HUES64 (cell line): ENCODE measurements at regions not wholly inside any gene's neighbourhood (a gene's known extent, or its start where the extent isn't known, plus 50 kb on each side); places are given as distances from the start of the nearest gene placed in this dataset.
"Not testable (repeated sequence)": the region's sequence is repeated elsewhere in the genome, so short reads cannot be mapped to it uniquely, and the experiment has no call there.

Experiments used
- H3K27ac ChIP-seq: 2 replicates; pipeline ENCODE4 v1.7.0; 2013; ENCODE audit warnings: low read depth, low read length, inconsistent platforms
- H3K27me3 ChIP-seq: 2 replicates; pipeline ENCODE4 v1.6.1; 2013; ENCODE audit warnings: mild to moderate bottlenecking, low read length; ENCODE audit not compliant: insufficient read depth
- H3K36me3 ChIP-seq: 2 replicates; pipeline ENCODE4 v1.6.1; 2013; ENCODE audit warnings: mild to moderate bottlenecking, low read length; ENCODE audit not compliant: insufficient read depth
- H3K4me1 ChIP-seq: 2 replicates; pipeline ENCODE4 v1.6.1; 2013; ENCODE audit warnings: mild to moderate bottlenecking, low read length, moderate library complexity; ENCODE audit not compliant: insufficient read depth
- H3K4me3 ChIP-seq: 2 replicates; pipeline ENCODE4 v1.5.1; 2013; ENCODE audit warnings: mild to moderate bottlenecking, low read length, moderate library complexity
- H3K9ac ChIP-seq: 2 replicates; pipeline ENCODE4 v1.6.1; 2013; ENCODE audit warnings: mild to moderate bottlenecking, low read depth, low read length
- H3K9me3 ChIP-seq: 2 replicates; pipeline ENCODE4 v1.6.1; 2013; ENCODE audit warnings: low read depth, low read length; ENCODE audit not compliant: insufficient read depth
- WGBS: fragments of 150-250, 120-280 bp; methylation state at CpG from one replicate; pipeline ENCODE4 v1.1.7; 2013; ENCODE audit warnings: missing lambda C conversion rate; 5-methylcytosine and 5-hydroxymethylcytosine counted together

- no peaks in the 10 kb centered on the region for H3K4me1 ChIP-seq
- no peaks in the 10 kb centered on the region for H3K27me3 ChIP-seq
- H3K36me3 ChIP-seq: no peaks in the 10 kb centered on the region
- H3K9ac ChIP-seq: no peak overlapping the region
- no peak overlapping the region for H3K4me3 ChIP-seq
- no peak overlapping the region for H3K27ac ChIP-seq
- no peaks in the 10 kb centered on the region for H3K9me3 ChIP-seq
- 92% methylated on average over 9 of the region's 9 CpGs for WGBS
Observed at GRCh38 chrX:68980906-68981616, 152.2 kb downstream of the EFNB1 start.

GRCh38 chrX:68978655-68979054 lies 149.8 kb downstream of the EFNB1 start:
- H3K36me3 ChIP-seq: no peaks in the 10 kb centered on the region
- no peaks in the 10 kb centered on the region for H3K9me3 ChIP-seq
- H3K4me1 ChIP-seq: no peaks in the 10 kb centered on the region
- no peak overlapping the region for H3K27ac ChIP-seq
- no peak overlapping the region for H3K4me3 ChIP-seq
- 70% methylated on average over 1 of the region's 1 CpG for WGBS
- no peaks in the 10 kb centered on the region for H3K27me3 ChIP-seq
- H3K9ac ChIP-seq: no peak overlapping the region

GRCh38 chrX:68978255-68978654 lies 149.4 kb downstream of the EFNB1 start:
- H3K4me1 ChIP-seq: no peaks in the 10 kb centered on the region
- no peak overlapping the region for H3K27ac ChIP-seq
- H3K36me3 ChIP-seq: no peaks in the 10 kb centered on the region
- no peak overlapping the region for H3K4me3 ChIP-seq
- no peak overlapping the region for H3K9ac ChIP-seq
- H3K27me3 ChIP-seq: no peaks in the 10 kb centered on the region
- H3K9me3 ChIP-seq: no peaks in the 10 kb centered on the region
- 28% methylated on average over 2 of the region's 7 CpGs for WGBS

GRCh38 chrX:68953331-68953730 lies 124.5 kb downstream of the EFNB1 start:
- Histone ChIP-seq H3K27me3 (no peaks in the 10 kb centered on the region), H3K4me1 (no peaks in the 10 kb centered on the region), H3K9me3 (no peaks in the 10 kb centered on the region), H3K9ac (no peak overlapping the region), H3K4me3 (no peak overlapping the region), H3K27ac (no peak overlapping the region), H3K36me3 (no peaks in the 10 kb centered on the region)
- 98% methylated on average over 6 of the region's 6 CpGs for WGBS

- H3K36me3 ChIP-seq, H3K27me3 ChIP-seq, H3K27ac ChIP-seq, H3K9me3 ChIP-seq, H3K4me3 ChIP-seq, H3K9ac ChIP-seq, H3K4me1 ChIP-seq: not testable (repeated sequence)
- WGBS: 92% methylated on average over 32 of the region's 32 CpGs
Observed at GRCh38 chrX:68951942-68952619, 123.3 kb downstream of the EFNB1 start.

- 46% methylated on average over 2 of the region's 2 CpGs for WGBS
- Histone ChIP-seq H3K36me3 (no peaks in the 10 kb centered on the region), H3K4me3 (no peak overlapping the region), H3K27me3 (no peaks in the 10 kb centered on the region), H3K9me3 (no peaks in the 10 kb centered on the region), H3K27ac (no peak overlapping the region), H3K9ac (no peak overlapping the region), H3K4me1 (no peaks in the 10 kb centered on the region)
Observed at GRCh38 chrX:68950937-68951336, 122.1 kb downstream of the EFNB1 start.

- Histone ChIP-seq H3K27ac (no peak overlapping the region), H3K27me3 (no peaks in the 10 kb centered on the region), H3K9me3 (no peaks in the 10 kb centered on the region), H3K4me3 (no peak overlapping the region), H3K9ac (no peak overlapping the region), H3K36me3 (no peaks in the 10 kb centered on the region), H3K4me1 (no peaks in the 10 kb centered on the region)
- WGBS: 92% methylated on average over 6 of the region's 6 CpGs
Observed at GRCh38 chrX:68947882-68948605, 119.2 kb downstream of the EFNB1 start.

- Histone ChIP-seq H3K4me3 (no peak overlapping the region), H3K36me3 (no peaks in the 10 kb centered on the region), H3K4me1 (no peaks in the 10 kb centered on the region), H3K27ac (no peak overlapping the region), H3K9me3 (no peaks in the 10 kb centered on the region), H3K27me3 (no peaks in the 10 kb centered on the region), H3K9ac (no peak overlapping the region)
- 90% methylated on average over 10 of the region's 10 CpGs for WGBS
Observed at GRCh38 chrX:68945603-68946228, 116.9 kb downstream of the EFNB1 start.

GRCh38 chrX:68945081-68945602 lies 116.3 kb downstream of the EFNB1 start:
- Histone ChIP-seq H3K27me3 (no peaks in the 10 kb centered on the region), H3K4me3 (no peak overlapping the region), H3K36me3 (no peaks in the 10 kb centered on the region), H3K4me1 (no peaks in the 10 kb centered on the region), H3K9me3 (no peaks in the 10 kb centered on the region), H3K27ac (no peak overlapping the region), H3K9ac (no peak overlapping the region)
- WGBS: 94% methylated on average over 2 of the region's 2 CpGs

- no peaks in the 10 kb centered on the region for H3K4me1 ChIP-seq
- no peak overlapping the region for H3K9ac ChIP-seq
- no peaks in the 10 kb centered on the region for H3K9me3 ChIP-seq
- 87% methylated on average over 2 of the region's 2 CpGs for WGBS
- no peak overlapping the region for H3K27ac ChIP-seq
- no peaks in the 10 kb centered on the region for H3K36me3 ChIP-seq
- no peak overlapping the region for H3K4me3 ChIP-seq
- no peaks in the 10 kb centered on the region for H3K27me3 ChIP-seq
Observed at GRCh38 chrX:68944211-68944610, 115.4 kb downstream of the EFNB1 start.

- H3K27ac ChIP-seq: no peak overlapping the region
- H3K27me3 ChIP-seq: no peaks in the 10 kb centered on the region
- no peaks in the 10 kb centered on the region for H3K9me3 ChIP-seq
- no peak overlapping the region for H3K9ac ChIP-seq
- WGBS: 91% methylated on average over 2 of the region's 2 CpGs
- H3K4me1 ChIP-seq: peaks cover 10% of the 10 kb centered on the region
- no peak overlapping the region for H3K4me3 ChIP-seq
- H3K36me3 ChIP-seq: no peaks in the 10 kb centered on the region
Observed at GRCh38 chrX:68942840-68943239, 114.0 kb downstream of the EFNB1 start.
